CD4-positive, alpha-beta T cell (primary cell): ENCODE measurements at regions not wholly inside any gene's neighbourhood (a gene's known extent, or its start where the extent isn't known, plus 50 kb on each side); places are given as distances from the start of the nearest gene placed in this dataset.

Experiments used
- ATAC-seq: fragments of 200-7000 bp; cut with Tn5 transposase; one replicate; pipeline ENCODE4 v1.10.0; 2022; ENCODE audit warnings: mild to moderate bottlenecking; ENCODE audit not compliant: poor library complexity
- CTCF ChIA-PET: fragments of 350-600 bp; sonication (Branson Sonifier 250); formaldehyde crosslinking; loops from one replicate; lab custom pipeline; 2021; ENCODE audit warnings: antibody characterized with exemption, inconsistent platforms; lab: Charles Lee
- POLR2A ChIA-PET: fragments of 350-600 bp; sonication (Branson Sonifier 250); formaldehyde crosslinking; loops from one replicate; lab custom pipeline; 2021; ENCODE audit warnings: antibody characterized with exemption, inconsistent platforms; lab: Charles Lee
- DNase-seq, 14 experiments: peaks; one replicate each; pipeline ENCODE4 v3.0.0-alpha.2; 2013 to 2020; ENCODE audit warnings: mixed read lengths in 2 of 14
- H3K27ac ChIP-seq, 2 donors: one replicate each; pipeline versions ENCODE4 v1.5.1 to v1.7.0; 2013; ENCODE audit warnings: low read length in 2 of 2, low read depth in 1 of 2, mild to moderate bottlenecking in 1 of 2
- H3K27me3 ChIP-seq, 2 experiments: 1 replicate in 1 of 2; 2 replicates in 1 of 2; pipeline versions ENCODE4 v1.6.1 to v1.7.0; 2013; ENCODE audit warnings: low read length in 2 of 2, control low read depth in 1 of 2, mild to moderate bottlenecking in 1 of 2, moderate library complexity in 1 of 2; ENCODE audit not compliant: insufficient read depth in 2 of 2, control insufficient read depth in 1 of 2
- H3K36me3 ChIP-seq: one replicate; pipeline ENCODE4 v1.6.1; 2013; ENCODE audit warnings: low read length, control low read depth; ENCODE audit not compliant: insufficient read depth
- H3K4me1 ChIP-seq: one replicate; pipeline ENCODE4 v1.6.1; 2013; ENCODE audit warnings: low read length, control low read depth; ENCODE audit not compliant: insufficient read depth
- H3K4me3 ChIP-seq: one replicate; pipeline ENCODE4 v1.5.1; 2013; ENCODE audit warnings: mild to moderate bottlenecking, low read length, moderate library complexity
- H3K9me3 ChIP-seq, 2 experiments: 1 replicate in 1 of 2; 2 replicates in 1 of 2; pipeline versions ENCODE4 v1.6.1 to v1.7.0; 2013; ENCODE audit warnings: low read length in 2 of 2, mild to moderate bottlenecking in 2 of 2, control low read depth in 1 of 2, moderate library complexity in 1 of 2; ENCODE audit not compliant: control insufficient read depth in 1 of 2, insufficient read depth in 1 of 2
- H3K27ac Mint-ChIP-seq: one replicate; pipeline ENCODE4 v1.8.0; 2020; ENCODE audit warnings: mixed read lengths
- H3K27me3 Mint-ChIP-seq: one replicate; pipeline ENCODE4 v1.8.0; 2021; ENCODE audit warnings: mixed read lengths
- H3K36me3 Mint-ChIP-seq: one replicate; pipeline ENCODE4 v1.8.0; 2021; ENCODE audit warnings: low read depth, mixed read lengths
- H3K4me1 Mint-ChIP-seq: one replicate; pipeline ENCODE4 v1.8.0; 2021; ENCODE audit warnings: low read depth, mixed read lengths
- H3K4me3 Mint-ChIP-seq: one replicate; pipeline ENCODE4 v1.8.0; 2020; ENCODE audit warnings: mild to moderate bottlenecking, mixed read lengths
- H3K9me3 Mint-ChIP-seq: one replicate; pipeline ENCODE4 v1.8.0; 2020; ENCODE audit warnings: mixed read lengths
- intact Hi-C, 2 experiments: fragments of 100-400 bp; cut with DNase I in 1 of 2; cut with micrococcal nuclease in 1 of 2; formaldehyde crosslinking; loops; one replicate each; pipeline versions ENCODE4 v1.15.1 to v1.9.0; 2023 to 2025; cut with DNase I, micrococcal nuclease
- TF ChIP-seq, protein P1 (sequence below): fragments of 200-600 bp; IDR thresholded peaks from one replicate; pipeline ENCODE4 v1.8.0; 2022; ENCODE audit warnings: antibody characterized with exemption, mild to moderate bottlenecking

DNA sequence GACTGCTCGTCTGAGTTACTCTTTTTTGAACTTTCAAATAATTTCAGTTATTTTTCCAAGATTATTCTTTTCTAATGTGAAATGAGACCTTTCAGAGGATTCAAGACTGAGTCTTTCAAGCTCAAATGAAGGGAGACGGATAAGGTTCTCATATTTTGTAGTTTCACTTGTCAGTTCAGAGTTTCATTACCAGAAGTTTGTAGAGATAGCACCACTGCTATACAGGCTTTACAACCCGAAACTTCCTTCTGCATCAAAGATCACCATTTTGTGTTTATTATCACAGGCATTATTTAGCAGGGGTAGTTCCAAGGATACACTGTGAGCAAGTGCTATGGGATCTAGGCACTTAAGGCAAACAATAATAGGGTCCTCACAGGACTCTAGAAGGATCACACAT, 74.7 kb upstream of the EPHA7 start:
- TF ChIP-seq, protein P1, sequence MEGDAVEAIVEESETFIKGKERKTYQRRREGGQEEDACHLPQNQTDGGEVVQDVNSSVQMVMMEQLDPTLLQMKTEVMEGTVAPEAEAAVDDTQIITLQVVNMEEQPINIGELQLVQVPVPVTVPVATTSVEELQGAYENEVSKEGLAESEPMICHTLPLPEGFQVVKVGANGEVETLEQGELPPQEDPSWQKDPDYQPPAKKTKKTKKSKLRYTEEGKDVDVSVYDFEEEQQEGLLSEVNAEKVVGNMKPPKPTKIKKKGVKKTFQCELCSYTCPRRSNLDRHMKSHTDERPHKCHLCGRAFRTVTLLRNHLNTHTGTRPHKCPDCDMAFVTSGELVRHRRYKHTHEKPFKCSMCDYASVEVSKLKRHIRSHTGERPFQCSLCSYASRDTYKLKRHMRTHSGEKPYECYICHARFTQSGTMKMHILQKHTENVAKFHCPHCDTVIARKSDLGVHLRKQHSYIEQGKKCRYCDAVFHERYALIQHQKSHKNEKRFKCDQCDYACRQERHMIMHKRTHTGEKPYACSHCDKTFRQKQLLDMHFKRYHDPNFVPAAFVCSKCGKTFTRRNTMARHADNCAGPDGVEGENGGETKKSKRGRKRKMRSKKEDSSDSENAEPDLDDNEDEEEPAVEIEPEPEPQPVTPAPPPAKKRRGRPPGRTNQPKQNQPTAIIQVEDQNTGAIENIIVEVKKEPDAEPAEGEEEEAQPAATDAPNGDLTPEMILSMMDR = no peak
- Mint-ChIP-seq H3K9me3 (peaks cover 9% of the 10 kb centered on the region), H3K27ac (no peak overlapping the region), H3K27me3 (no peaks in the 10 kb centered on the region), H3K4me3 (no peak overlapping the region), H3K36me3 (no peaks in the 10 kb centered on the region), H3K4me1 (no peaks in the 10 kb centered on the region)
- ChIA-PET CTCF (no interaction called here), POLR2A (no interaction called here)
- no peaks in the 10 kb centered on the region for H3K9me3 ChIP-seq
- no peaks in the 10 kb centered on the region for H3K27me3 ChIP-seq
- no peaks in the 10 kb centered on the region for H3K4me1 ChIP-seq
- no peak for ATAC-seq
- H3K27ac ChIP-seq = no peak overlapping the region
- intact Hi-C loops = no loop called here
- DNase-seq = no peak
- no peak overlapping the region for H3K4me3 ChIP-seq
- H3K36me3 ChIP-seq = no peaks in the 10 kb centered on the region

DNA sequence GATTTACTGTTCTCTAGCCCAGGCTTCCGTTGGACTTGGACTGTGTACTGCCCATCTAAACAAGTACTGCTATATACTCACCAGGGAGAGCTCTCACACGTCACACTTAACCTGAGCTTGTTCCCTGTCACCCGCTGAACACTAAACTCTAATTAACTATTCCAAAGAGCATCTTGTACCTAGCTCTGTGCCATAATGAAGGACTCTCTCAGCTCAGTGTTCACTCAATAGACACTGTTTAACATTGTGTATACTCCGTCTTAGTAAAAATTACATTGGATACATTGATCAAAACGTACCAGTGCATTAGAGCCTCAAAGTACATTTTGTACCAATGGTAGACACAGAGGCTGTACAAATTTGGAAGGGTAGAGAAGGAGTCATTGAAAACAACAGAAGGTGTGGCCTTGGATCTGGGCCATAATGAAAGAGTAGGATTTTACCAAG, 55.4 kb upstream of the EPHA7 start:
- H3K4me1 ChIP-seq = no peaks in the 10 kb centered on the region
- H3K27me3 ChIP-seq = no peaks in the 10 kb centered on the region
- H3K9me3 ChIP-seq = no peaks in the 10 kb centered on the region
- POLR2A ChIA-PET = no interaction called here
- H3K36me3 ChIP-seq = no peaks in the 10 kb centered on the region
- CTCF ChIA-PET = no interaction called here
- H3K4me3 Mint-ChIP-seq = no peak overlapping the region
- H3K9me3 Mint-ChIP-seq = peaks cover 2% of the 10 kb centered on the region
- no peaks in the 10 kb centered on the region for H3K27me3 Mint-ChIP-seq
- no peak overlapping the region for H3K27ac Mint-ChIP-seq
- no peak overlapping the region for H3K4me3 ChIP-seq
- no peaks in the 10 kb centered on the region for H3K36me3 Mint-ChIP-seq
- TF ChIP-seq, protein P1 = no peak
- no peaks in the 10 kb centered on the region for H3K4me1 Mint-ChIP-seq
- no peak for ATAC-seq
- no peak for DNase-seq
- no peak overlapping the region for H3K27ac ChIP-seq
- intact Hi-C loops = no loop called here

DNA sequence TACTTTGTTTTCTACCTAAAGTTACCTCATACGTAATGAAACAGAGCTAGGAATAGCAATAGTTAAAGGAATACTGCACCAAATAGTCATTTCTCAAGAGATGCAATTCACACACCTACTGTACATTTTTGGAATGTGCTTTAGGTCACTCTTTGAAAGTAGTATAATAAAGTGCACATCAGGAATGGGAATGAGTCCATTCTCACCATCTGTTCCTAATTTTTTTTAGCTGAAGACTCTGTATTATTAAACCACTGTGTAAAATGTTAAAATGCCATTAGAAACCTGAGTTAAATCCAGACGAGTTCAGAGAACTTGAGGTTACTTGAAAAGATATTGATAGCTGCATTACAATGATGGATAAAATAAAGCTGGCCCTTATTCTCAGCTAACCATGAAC, 51.9 kb upstream of the EPHA7 start:
- DNase-seq (no peak), ATAC-seq (no peak)
- Mint-ChIP-seq H3K4me3 (no peak overlapping the region), H3K9me3 (no peaks in the 10 kb centered on the region), H3K27ac (no peak overlapping the region), H3K27me3 (no peaks in the 10 kb centered on the region), H3K36me3 (no peaks in the 10 kb centered on the region), H3K4me1 (no peaks in the 10 kb centered on the region)
- Histone ChIP-seq H3K36me3 (no peaks in the 10 kb centered on the region), H3K4me1 (no peaks in the 10 kb centered on the region), H3K9me3 (no peaks in the 10 kb centered on the region), H3K4me3 (no peak overlapping the region), H3K27ac (no peak overlapping the region), H3K27me3 (no peaks in the 10 kb centered on the region)
- POLR2A ChIA-PET = no interaction called here
- intact Hi-C loops = no loop called here
- TF ChIP-seq, protein P1 = no peak
- CTCF ChIA-PET = no interaction called here
